ENCODE measurements at regions not wholly inside any gene's neighbourhood (a gene's known extent, or its start where the extent isn't known, plus 50 kb on each side); places are given as distances from the start of the nearest gene placed in this dataset.

GRCh38 chrX:115894087-115894486, 276.5 kb upstream of the AGTR2 start:
- no peak overlapping the region for H3K27ac ChIP-seq
- ChIA-PET CTCF (interaction anchor here (0.6 kb wide), 1 partner anchor 14 kb away, joined by 3 read pairs; no protein-coding TSS in a partner anchor), POLR2A (ENCODE audit: low non-redundant PET) (no interaction called here)
- no peak for DNase-seq (ENCODE audit: low spot score)
- no peak for TF ChIP-seq CTCF (conservative IDR thresholded peaks at IDR 0.05; ENCODE audit: low read depth)

GRCh38 chrX:115895678-115896329, 274.7 kb upstream of the AGTR2 start:
- ChIA-PET POLR2A (ENCODE audit: low non-redundant PET) (no interaction called here), CTCF (no interaction called here)
- no peak overlapping the region for H3K27ac ChIP-seq
- TF ChIP-seq CTCF (conservative IDR thresholded peaks at IDR 0.05; ENCODE audit: low read depth) = no peak
- no peak for DNase-seq (ENCODE audit: low spot score)

GRCh38 chrX:115896362-115896761, 274.2 kb upstream of the AGTR2 start:
- ChIA-PET POLR2A (ENCODE audit: low non-redundant PET) (no interaction called here), CTCF (no interaction called here)
- TF ChIP-seq CTCF (conservative IDR thresholded peaks at IDR 0.05; ENCODE audit: low read depth) = no peak
- H3K27ac ChIP-seq = no peak overlapping the region
- DNase-seq (ENCODE audit: low spot score) = no peak

GRCh38 chrX:115897956-115898355, 272.6 kb upstream of the AGTR2 start:
- ChIA-PET CTCF (no interaction called here), POLR2A (ENCODE audit: low non-redundant PET) (no interaction called here)

GRCh38 chrX:115898382-115899001, 272.1 kb upstream of the AGTR2 start:
- ChIA-PET CTCF (no interaction called here), POLR2A (ENCODE audit: low non-redundant PET) (no interaction called here)
- no peak for DNase-seq (ENCODE audit: low spot score)
- no peak for TF ChIP-seq CTCF (conservative IDR thresholded peaks at IDR 0.05; ENCODE audit: low read depth)
- H3K27ac ChIP-seq = no peak overlapping the region

More at GRCh38 chrX:115897956-115898355, 272.6 kb upstream of the AGTR2 start:
- no peak for TF ChIP-seq CTCF (conservative IDR thresholded peaks at IDR 0.05; ENCODE audit: low read depth)
- no peak for DNase-seq (ENCODE audit: low spot score)
- no peak overlapping the region for H3K27ac ChIP-seq

GRCh38 chrX:115900425-115900824, 270.1 kb upstream of the AGTR2 start:
- no peak overlapping the region for H3K27ac ChIP-seq
- ChIA-PET POLR2A (ENCODE audit: low non-redundant PET) (no interaction called here), CTCF (no interaction called here)
- TF ChIP-seq CTCF (conservative IDR thresholded peaks at IDR 0.05; ENCODE audit: low read depth) = no peak
- no peak for DNase-seq (ENCODE audit: low spot score)
